ENCODE measurements at regions not wholly inside any gene's neighbourhood (a gene's known extent, or its start where the extent isn't known, plus 50 kb on each side); places are given as distances from the start of the nearest gene placed in this dataset.

GRCh38 chr18:8516371-8517250, 92.6 kb upstream of the RAB12 start:
- FAIRE-seq: no peak
- TF ChIP-seq CTCF (IDR thresholded peaks at IDR 0.05; ENCODE audit: insufficient read depth, missing control alignments): no peak
- no peak for DNase-seq (ENCODE audit: insufficient read length, low spot score)

- FAIRE-seq (no peak), DNase-seq (ENCODE audit: insufficient read length, low spot score) (no peak)
- TF ChIP-seq CTCF (IDR thresholded peaks at IDR 0.05; ENCODE audit: insufficient read depth, missing control alignments): no peak
These were observed 92.0 kb upstream of the RAB12 start for GRCh38 chr18:8517276-8517675.

- DNase-seq (ENCODE audit: insufficient read length, low spot score) (no peak), FAIRE-seq (no peak)
- no peak for TF ChIP-seq CTCF (IDR thresholded peaks at IDR 0.05; ENCODE audit: insufficient read depth, missing control alignments)
These were observed 90.1 kb upstream of the RAB12 start for GRCh38 chr18:8519102-8519501.

- FAIRE-seq: no peak
These were observed 89.0 kb upstream of the RAB12 start for GRCh38 chr18:8520266-8520665.

GRCh38 chr18:8522756-8523155, 86.5 kb upstream of the RAB12 start:
- TF ChIP-seq CTCF (IDR thresholded peaks at IDR 0.05; ENCODE audit: insufficient read depth, missing control alignments): no peak
- FAIRE-seq: no peak

More at GRCh38 chr18:8520266-8520665, 89.0 kb upstream of the RAB12 start:
- TF ChIP-seq CTCF (IDR thresholded peaks at IDR 0.05; ENCODE audit: insufficient read depth, missing control alignments): no peak
- no peak for DNase-seq (ENCODE audit: insufficient read length, low spot score)

GRCh38 chr18:8525692-8526091, 83.5 kb upstream of the RAB12 start:
- DNase-seq (ENCODE audit: insufficient read length, low spot score): no peak
- TF ChIP-seq CTCF (IDR thresholded peaks at IDR 0.05; ENCODE audit: insufficient read depth, missing control alignments): no peak
- FAIRE-seq: no peak

More at GRCh38 chr18:8522756-8523155, 86.5 kb upstream of the RAB12 start:
- no peak for DNase-seq (ENCODE audit: insufficient read length, low spot score)

- no peak for FAIRE-seq
- DNase-seq (ENCODE audit: insufficient read length, low spot score): no peak
- no peak for TF ChIP-seq CTCF (IDR thresholded peaks at IDR 0.05; ENCODE audit: insufficient read depth, missing control alignments)
These were observed 82.9 kb upstream of the RAB12 start for GRCh38 chr18:8526332-8526731.
